ENCODE measurements at regions not wholly inside any gene's neighbourhood (a gene's known extent, or its start where the extent isn't known, plus 50 kb on each side); places are given as distances from the start of the nearest gene placed in this dataset.

DNA sequence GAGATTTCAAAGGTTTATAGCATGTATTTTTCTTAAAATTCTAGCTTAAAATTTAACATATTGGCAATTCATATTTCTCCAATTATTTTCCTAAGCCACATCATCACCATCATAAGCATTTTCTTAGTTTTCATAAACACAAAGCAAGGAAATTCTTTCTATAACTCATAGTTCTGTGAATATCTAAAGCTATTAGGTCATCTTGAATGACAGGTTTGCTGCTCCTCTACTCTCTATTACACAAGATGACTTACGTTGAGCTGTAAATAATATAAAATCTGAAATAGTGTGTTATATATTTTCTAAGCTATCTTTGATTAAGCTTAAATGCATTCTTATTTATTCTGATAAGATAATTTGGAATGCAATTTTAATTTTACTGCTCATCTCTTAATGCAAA, 984.6 kb upstream of the CNTNAP5 start (continued):
- TF ChIP-seq, protein P1, sequence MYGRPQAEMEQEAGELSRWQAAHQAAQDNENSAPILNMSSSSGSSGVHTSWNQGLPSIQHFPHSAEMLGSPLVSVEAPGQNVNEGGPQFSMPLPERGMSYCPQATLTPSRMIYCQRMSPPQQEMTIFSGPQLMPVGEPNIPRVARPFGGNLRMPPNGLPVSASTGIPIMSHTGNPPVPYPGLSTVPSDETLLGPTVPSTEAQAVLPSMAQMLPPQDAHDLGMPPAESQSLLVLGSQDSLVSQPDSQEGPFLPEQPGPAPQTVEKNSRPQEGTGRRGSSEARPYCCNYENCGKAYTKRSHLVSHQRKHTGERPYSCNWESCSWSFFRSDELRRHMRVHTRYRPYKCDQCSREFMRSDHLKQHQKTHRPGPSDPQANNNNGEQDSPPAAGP (tag by site-specific recombination; IDR thresholded peaks at IDR 0.05) = no peak
- TF ChIP-seq ZNF37A (tag by site-specific recombination; IDR thresholded peaks at IDR 0.05) (no peak), ZBTB1 (tag by site-specific recombination; IDR thresholded peaks at IDR 0.05) (no peak), ZNF654 (tag by site-specific recombination; IDR thresholded peaks at IDR 0.05; ENCODE audit: low read depth) (no peak), ZNF521 (tag by site-specific recombination; IDR thresholded peaks at IDR 0.05) (no peak)

DNA sequence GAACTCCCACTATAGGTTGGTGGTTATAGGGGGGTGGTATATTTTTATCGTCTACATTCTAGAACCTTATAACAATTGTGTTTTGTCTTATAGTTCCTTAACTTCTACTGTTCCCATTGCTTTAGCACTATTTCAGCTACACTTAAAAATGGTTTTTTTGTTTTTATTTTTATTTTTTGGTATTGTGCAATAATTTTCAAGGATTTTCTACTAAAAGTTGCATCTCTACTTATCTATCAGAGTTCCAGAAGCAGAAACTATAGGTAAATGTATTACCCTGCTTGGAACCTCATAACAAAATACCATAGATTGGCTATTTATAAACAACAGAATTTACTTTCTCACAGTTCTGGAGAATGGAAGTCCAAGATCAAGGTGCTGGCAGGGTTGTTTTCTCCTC, 981.6 kb upstream of the CNTNAP5 start:
- TF ChIP-seq ZNF585B (tag by site-specific recombination; IDR thresholded peaks at IDR 0.05) = no peak
- no peak for TF ChIP-seq SP7 (tag by site-specific recombination; IDR thresholded peaks at IDR 0.05)
- no peak for TF ChIP-seq ZNF157 (tag by site-specific recombination; IDR thresholded peaks at IDR 0.05)
- TF ChIP-seq, protein P2, sequence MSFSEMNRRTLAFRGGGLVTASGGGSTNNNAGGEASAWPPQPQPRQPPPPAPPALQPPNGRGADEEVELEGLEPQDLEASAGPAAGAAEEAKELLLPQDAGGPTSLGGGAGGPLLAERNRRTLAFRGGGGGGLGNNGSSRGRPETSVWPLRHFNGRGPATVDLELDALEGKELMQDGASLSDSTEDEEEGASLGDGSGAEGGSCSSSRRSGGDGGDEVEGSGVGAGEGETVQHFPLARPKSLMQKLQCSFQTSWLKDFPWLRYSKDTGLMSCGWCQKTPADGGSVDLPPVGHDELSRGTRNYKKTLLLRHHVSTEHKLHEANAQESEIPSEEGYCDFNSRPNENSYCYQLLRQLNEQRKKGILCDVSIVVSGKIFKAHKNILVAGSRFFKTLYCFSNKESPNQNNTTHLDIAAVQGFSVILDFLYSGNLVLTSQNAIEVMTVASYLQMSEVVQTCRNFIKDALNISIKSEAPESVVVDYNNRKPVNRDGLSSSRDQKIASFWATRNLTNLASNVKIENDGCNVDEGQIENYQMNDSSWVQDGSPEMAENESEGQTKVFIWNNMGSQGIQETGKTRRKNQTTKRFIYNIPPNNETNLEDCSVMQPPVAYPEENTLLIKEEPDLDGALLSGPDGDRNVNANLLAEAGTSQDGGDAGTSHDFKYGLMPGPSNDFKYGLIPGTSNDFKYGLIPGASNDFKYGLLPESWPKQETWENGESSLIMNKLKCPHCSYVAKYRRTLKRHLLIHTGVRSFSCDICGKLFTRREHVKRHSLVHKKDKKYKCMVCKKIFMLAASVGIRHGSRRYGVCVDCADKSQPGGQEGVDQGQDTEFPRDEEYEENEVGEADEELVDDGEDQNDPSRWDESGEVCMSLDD (tag by site-specific recombination; IDR thresholded peaks at IDR 0.05) = no peak
- TF ChIP-seq KLF16 (tag by site-specific recombination; IDR thresholded peaks at IDR 0.05) = no peak
- TF ChIP-seq, protein P3, sequence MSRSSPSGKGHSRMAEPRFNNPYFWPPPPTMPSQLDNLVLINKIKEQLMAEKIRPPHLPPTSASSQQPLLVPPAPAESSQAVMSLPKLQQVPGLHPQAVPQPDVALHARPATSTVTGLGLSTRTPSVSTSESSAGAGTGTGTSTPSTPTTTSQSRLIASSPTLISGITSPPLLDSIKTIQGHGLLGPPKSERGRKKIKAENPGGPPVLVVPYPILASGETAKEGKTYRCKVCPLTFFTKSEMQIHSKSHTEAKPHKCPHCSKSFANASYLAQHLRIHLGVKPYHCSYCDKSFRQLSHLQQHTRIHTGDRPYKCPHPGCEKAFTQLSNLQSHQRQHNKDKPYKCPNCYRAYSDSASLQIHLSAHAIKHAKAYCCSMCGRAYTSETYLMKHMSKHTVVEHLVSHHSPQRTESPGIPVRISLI (tag by site-specific recombination; IDR thresholded peaks at IDR 0.05) = no peak
- TF ChIP-seq ZNF146 (tag by site-specific recombination; IDR thresholded peaks at IDR 0.05) = no peak
- TF ChIP-seq KLF9 (tag by site-specific recombination; IDR thresholded peaks at IDR 0.05; ENCODE audit: low read depth) = no peak
- no peak for TF ChIP-seq ZNF571 (tag by site-specific recombination; IDR thresholded peaks at IDR 0.05)
- TF ChIP-seq ZNF132 (tag by site-specific recombination; IDR thresholded peaks at IDR 0.05; ENCODE audit: borderline replicate concordance) = no peak
- TF ChIP-seq, protein P4, sequence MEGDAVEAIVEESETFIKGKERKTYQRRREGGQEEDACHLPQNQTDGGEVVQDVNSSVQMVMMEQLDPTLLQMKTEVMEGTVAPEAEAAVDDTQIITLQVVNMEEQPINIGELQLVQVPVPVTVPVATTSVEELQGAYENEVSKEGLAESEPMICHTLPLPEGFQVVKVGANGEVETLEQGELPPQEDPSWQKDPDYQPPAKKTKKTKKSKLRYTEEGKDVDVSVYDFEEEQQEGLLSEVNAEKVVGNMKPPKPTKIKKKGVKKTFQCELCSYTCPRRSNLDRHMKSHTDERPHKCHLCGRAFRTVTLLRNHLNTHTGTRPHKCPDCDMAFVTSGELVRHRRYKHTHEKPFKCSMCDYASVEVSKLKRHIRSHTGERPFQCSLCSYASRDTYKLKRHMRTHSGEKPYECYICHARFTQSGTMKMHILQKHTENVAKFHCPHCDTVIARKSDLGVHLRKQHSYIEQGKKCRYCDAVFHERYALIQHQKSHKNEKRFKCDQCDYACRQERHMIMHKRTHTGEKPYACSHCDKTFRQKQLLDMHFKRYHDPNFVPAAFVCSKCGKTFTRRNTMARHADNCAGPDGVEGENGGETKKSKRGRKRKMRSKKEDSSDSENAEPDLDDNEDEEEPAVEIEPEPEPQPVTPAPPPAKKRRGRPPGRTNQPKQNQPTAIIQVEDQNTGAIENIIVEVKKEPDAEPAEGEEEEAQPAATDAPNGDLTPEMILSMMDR (tag by site-specific recombination; IDR thresholded peaks at IDR 0.05) = no peak
- TF ChIP-seq ZNF114 (tag by site-specific recombination; IDR thresholded peaks at IDR 0.05) = no peak
- TF ChIP-seq MZF1 (tag by site-specific recombination; IDR thresholded peaks at IDR 0.05; ENCODE audit: borderline replicate concordance) = no peak
- TF ChIP-seq, protein P5, sequence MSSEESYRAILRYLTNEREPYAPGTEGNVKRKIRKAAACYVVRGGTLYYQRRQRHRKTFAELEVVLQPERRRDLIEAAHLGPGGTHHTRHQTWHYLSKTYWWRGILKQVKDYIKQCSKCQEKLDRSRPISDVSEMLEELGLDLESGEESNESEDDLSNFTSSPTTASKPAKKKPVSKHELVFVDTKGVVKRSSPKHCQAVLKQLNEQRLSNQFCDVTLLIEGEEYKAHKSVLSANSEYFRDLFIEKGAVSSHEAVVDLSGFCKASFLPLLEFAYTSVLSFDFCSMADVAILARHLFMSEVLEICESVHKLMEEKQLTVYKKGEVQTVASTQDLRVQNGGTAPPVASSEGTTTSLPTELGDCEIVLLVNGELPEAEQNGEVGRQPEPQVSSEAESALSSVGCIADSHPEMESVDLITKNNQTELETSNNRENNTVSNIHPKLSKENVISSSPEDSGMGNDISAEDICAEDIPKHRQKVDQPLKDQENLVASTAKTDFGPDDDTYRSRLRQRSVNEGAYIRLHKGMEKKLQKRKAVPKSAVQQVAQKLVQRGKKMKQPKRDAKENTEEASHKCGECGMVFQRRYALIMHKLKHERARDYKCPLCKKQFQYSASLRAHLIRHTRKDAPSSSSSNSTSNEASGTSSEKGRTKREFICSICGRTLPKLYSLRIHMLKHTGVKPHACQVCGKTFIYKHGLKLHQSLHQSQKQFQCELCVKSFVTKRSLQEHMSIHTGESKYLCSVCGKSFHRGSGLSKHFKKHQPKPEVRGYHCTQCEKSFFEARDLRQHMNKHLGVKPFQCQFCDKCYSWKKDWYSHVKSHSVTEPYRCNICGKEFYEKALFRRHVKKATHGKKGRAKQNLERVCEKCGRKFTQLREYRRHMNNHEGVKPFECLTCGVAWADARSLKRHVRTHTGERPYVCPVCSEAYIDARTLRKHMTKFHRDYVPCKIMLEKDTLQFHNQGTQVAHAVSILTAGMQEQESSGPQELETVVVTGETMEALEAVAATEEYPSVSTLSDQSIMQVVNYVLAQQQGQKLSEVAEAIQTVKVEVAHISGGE (tag by site-specific recombination; conservative IDR thresholded peaks at IDR 0.05; ENCODE audit: low read depth) = no peak
- no peak for TF ChIP-seq ZBTB17 (tag by site-specific recombination; IDR thresholded peaks at IDR 0.05)
- no peak for TF ChIP-seq ZNF521 (tag by site-specific recombination; IDR thresholded peaks at IDR 0.05)
- TF ChIP-seq, protein P6, sequence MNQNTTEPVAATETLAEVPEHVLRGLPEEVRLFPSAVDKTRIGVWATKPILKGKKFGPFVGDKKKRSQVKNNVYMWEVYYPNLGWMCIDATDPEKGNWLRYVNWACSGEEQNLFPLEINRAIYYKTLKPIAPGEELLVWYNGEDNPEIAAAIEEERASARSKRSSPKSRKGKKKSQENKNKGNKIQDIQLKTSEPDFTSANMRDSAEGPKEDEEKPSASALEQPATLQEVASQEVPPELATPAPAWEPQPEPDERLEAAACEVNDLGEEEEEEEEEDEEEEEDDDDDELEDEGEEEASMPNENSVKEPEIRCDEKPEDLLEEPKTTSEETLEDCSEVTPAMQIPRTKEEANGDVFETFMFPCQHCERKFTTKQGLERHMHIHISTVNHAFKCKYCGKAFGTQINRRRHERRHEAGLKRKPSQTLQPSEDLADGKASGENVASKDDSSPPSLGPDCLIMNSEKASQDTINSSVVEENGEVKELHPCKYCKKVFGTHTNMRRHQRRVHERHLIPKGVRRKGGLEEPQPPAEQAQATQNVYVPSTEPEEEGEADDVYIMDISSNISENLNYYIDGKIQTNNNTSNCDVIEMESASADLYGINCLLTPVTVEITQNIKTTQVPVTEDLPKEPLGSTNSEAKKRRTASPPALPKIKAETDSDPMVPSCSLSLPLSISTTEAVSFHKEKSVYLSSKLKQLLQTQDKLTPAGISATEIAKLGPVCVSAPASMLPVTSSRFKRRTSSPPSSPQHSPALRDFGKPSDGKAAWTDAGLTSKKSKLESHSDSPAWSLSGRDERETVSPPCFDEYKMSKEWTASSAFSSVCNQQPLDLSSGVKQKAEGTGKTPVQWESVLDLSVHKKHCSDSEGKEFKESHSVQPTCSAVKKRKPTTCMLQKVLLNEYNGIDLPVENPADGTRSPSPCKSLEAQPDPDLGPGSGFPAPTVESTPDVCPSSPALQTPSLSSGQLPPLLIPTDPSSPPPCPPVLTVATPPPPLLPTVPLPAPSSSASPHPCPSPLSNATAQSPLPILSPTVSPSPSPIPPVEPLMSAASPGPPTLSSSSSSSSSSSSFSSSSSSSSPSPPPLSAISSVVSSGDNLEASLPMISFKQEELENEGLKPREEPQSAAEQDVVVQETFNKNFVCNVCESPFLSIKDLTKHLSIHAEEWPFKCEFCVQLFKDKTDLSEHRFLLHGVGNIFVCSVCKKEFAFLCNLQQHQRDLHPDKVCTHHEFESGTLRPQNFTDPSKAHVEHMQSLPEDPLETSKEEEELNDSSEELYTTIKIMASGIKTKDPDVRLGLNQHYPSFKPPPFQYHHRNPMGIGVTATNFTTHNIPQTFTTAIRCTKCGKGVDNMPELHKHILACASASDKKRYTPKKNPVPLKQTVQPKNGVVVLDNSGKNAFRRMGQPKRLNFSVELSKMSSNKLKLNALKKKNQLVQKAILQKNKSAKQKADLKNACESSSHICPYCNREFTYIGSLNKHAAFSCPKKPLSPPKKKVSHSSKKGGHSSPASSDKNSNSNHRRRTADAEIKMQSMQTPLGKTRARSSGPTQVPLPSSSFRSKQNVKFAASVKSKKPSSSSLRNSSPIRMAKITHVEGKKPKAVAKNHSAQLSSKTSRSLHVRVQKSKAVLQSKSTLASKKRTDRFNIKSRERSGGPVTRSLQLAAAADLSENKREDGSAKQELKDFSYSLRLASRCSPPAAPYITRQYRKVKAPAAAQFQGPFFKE (tag by site-specific recombination; IDR thresholded peaks at IDR 0.05; ENCODE audit: borderline replicate concordance) = no peak
- Histone ChIP-seq H3K27ac (ENCODE audit: extremely low read depth, low read depth, low read length) (no peak overlapping the region), H3K4me1 (ENCODE audit: control insufficient read depth, insufficient read depth, low read length) (no peaks in the 10 kb centered on the region), H3K9me3 (ENCODE audit: control insufficient read depth, insufficient read depth, low read depth, low read length) (no peaks in the 10 kb centered on the region), H3K4me3 (ENCODE audit: low read depth, low read length) (no peak overlapping the region), H3K36me3 (ENCODE audit: control insufficient read depth in 2 of 2, insufficient read depth in 1 of 2, low read length in 2 of 2) (no peaks in the 10 kb centered on the region)
- CTCF ChIA-PET = no interaction called here
- POLR2A ChIA-PET = no interaction called here
